ENCODE measurements at regions not wholly inside any gene's neighbourhood (a gene's known extent, or its start where the extent isn't known, plus 50 kb on each side); places are given as distances from the start of the nearest gene placed in this dataset.

- DNase-seq = no peak
Observed at GRCh38 chr4:185894481-185894880, 82.5 kb upstream of the SORBS2 start.

DNA sequence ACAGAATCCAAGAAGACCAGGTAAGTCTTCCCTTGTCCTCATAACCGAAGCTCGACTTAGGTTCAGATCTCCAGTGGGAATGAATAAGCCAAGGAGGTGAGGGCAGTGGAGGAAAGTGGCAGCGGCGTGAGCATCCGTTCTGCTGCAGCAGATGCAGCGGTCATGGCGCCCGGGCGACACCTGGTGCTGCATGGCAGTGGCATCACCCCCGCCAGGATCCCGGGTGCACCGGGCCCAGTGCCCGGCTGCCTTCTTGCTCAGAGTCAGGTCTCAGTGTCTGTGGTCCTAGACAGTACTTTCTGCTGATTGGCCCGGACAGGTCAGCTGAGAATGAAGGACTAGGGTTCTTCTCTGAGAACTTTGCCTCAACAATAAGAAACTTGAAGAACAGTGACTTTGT lies 83.4 kb upstream of the SORBS2 start:
- DNase-seq = no peak

- no peak for DNase-seq
Observed at GRCh38 chr4:185895866-185896265, 83.9 kb upstream of the SORBS2 start.

GRCh38 chr4:185896817-185897488 lies 85.0 kb upstream of the SORBS2 start:
- no peak for DNase-seq

- no peak for DNase-seq
Observed at GRCh38 chr4:185898413-185898812, 86.4 kb upstream of the SORBS2 start.

- no peak for DNase-seq
Observed at GRCh38 chr4:185899833-185900232, 87.8 kb upstream of the SORBS2 start.

- no peak for DNase-seq
Observed at GRCh38 chr4:185902654-185903053, 90.7 kb upstream of the SORBS2 start.

DNA sequence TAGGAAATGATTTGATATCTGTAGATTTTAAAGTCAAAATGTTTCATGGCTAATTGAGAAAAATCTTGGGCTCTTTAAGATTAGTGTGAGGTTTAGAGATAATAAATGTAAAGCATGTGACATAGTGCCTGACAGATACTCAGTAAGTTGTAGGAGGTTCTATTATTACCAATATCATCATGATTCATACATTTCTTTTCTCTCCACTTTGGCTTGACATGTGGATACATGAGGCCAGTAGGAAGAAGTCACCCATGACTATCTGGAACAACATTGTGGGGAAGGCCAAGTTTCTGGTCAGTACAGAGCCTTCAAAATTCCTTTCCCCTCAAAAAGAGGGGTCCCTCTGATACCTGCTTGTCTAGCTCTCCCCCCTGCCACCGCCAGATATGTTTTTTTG lies 91.2 kb upstream of the SORBS2 start:
- no peak for DNase-seq

DNA sequence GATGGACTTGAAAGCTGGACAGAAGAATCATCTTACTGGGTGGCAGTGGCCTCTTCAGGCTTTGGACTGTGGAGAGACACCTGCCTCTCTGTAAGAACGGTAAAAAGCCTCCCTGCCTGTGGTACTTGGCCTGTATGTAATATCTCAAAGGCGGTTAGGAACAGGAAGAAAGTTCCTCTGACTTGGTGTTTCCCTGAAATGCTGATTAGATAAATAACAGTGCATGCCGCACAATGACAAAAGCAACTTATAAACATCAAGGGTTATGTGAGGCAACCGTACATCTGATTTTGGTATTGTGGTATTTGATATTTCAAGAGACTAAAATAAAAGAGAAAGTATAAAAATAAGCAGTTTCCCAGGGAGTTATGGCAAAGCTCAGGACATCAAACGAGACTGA lies 92.4 kb upstream of the SORBS2 start:
- DNase-seq = no peak

GRCh38 chr4:185909972-185910371 lies 98.0 kb upstream of the SORBS2 start:
- no peak for DNase-seq

DNA sequence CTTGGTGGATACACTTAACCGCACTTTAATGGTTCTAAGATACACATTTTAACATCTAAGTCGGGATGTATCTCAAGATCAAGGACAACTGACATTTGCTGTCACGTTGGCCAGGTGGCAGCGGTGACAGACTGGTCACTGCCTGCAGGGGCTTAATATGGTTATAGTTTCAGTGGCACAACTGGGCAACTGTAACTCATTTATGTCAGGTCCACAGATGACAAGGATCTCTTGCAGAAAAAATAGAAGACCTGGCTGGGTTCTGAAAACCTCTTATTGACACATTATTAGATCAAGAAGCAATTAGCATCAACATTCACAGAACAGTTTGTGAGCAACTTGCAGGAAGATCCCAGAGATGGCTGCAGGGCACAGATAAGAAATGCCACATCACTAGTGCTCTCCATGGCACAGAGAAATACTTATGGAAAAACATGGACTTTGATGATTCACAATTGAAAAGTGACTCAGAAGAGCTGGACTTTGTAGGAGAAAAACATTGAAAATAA lies 99.6 kb upstream of the SORBS2 start:
- no peak for DNase-seq

DNA sequence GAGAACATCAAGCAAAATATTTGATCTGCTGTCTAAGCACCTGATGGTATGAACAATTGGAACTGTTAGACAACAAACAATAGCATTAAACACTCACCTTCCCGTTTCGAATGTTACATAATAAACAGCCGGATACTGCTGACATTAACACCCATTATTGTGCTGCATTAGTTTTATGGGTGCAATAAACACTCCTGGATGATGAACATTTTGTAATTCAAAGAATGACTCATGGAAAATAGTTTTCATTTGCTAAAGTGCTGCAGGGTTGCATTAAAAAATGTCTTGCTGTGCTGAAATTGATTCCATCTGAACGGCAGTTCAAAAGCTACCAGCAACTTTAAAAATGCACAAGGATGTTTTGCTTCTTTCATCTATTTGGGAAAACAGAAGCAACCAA lies 100.8 kb upstream of the SORBS2 start:
- DNase-seq = no peak

DNA sequence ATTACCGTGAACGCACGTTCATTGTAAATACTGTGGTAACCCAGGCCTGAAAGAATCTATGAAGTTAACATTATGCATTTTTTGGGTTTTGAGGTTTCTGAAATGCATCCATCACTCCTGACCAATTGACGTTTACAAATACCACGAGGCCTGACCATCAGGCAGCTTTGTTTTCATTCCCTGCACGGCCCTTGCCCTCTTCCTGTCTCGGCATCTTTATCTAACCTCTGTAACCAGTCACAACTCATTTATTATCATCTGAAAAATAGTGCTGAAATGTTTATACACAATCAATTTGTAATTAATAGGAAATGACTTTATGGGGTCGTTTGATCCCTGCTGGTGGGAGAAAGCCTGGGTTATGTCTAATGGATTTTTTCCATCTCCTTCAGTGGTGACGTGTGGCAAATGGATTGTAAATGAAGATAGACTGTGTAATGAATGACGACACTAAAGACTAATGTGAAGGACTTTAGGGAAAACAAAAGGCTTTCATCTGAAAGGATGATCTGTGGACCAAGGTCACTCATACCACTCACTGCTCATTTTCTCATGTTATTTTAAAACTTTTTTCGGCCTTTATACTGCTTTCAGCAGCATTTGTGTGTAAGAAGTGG lies 102.7 kb upstream of the SORBS2 start:
- DNase-seq = no peak

- DNase-seq = no peak
Observed at GRCh38 chr4:185915271-185915670, 103.3 kb upstream of the SORBS2 start.

DNA sequence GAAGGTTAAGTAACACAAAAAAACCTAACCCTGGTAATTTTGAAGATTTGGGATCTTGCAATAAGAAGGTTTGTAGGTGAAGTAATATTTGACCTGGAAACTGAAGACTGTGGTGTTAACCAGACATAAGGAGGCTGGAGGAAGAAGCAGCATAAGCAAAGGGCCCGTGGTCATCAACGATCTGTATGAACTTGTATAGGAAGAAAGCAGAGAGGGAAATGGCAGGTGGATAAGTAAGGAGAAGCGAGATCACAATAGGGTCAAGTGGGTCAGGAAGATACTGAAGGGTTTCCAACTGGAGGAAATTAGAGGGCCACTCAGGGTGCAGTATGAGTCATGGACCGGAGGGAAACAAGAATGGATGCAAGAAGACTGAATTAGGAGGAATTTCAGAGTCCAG lies 103.8 kb upstream of the SORBS2 start:
- DNase-seq = no peak

DNA sequence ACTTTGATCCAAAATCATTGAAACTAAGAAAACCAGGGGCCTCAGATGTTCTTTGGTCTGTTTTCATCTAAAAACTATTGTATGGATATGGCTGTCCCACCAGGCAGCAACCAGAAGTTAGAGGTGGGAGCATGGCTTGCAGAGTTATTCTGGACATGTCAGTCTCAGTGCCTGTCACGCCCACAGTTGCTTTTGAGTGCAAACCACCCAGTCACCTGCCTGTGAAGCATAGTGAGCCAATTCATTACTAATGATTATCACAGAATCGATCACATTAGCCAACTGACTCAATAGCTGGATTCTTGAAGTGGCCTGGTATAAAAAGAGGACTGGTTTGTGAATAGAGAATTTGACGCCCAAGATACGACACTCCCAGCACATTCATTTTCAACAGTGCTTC lies 104.2 kb upstream of the SORBS2 start:
- DNase-seq = no peak

- DNase-seq = no peak
Observed at GRCh38 chr4:185916683-185917082, 104.7 kb upstream of the SORBS2 start.

DNA sequence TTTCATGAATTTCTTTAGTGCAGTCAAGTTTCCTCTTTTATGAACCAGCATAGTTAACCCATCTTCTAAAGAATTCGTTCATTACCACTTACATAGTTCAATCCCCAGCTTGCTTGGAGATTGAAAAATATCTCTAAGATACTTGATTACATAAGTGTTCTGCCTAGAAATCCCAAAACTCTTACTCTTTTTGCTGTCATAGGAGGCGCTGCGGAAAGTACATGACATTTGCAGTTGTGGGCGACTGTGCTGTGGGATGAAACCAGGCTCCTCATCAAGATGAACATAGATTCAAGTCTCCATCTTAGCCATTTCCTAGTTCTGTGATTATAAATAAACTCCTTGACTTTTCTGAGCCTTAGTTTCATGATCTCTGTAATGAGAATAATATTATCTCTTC lies 107.1 kb upstream of the SORBS2 start:
- no peak for DNase-seq

DNA sequence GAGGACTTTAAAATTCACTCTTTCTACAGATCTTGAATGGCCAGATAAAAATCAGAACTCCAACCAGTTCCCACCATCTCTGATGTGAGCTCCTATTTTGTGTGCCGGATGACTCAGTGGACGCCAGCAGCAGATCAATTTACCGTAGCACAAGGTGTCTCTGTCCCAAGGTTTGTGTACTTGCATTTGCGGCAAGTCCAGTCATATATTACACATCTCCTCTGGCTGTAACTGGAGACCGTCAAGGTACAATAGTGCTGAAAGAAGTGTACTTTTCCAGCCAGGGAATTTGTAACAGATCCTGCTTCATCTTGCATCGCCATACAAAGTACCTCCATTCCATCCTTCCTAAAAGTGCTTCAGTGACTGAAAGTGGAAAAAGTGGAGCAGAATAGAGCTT lies 108.2 kb upstream of the SORBS2 start:
- DNase-seq = no peak

GRCh38 chr4:185920691-185921260 lies 108.8 kb upstream of the SORBS2 start:
- DNase-seq = no peak

DNA sequence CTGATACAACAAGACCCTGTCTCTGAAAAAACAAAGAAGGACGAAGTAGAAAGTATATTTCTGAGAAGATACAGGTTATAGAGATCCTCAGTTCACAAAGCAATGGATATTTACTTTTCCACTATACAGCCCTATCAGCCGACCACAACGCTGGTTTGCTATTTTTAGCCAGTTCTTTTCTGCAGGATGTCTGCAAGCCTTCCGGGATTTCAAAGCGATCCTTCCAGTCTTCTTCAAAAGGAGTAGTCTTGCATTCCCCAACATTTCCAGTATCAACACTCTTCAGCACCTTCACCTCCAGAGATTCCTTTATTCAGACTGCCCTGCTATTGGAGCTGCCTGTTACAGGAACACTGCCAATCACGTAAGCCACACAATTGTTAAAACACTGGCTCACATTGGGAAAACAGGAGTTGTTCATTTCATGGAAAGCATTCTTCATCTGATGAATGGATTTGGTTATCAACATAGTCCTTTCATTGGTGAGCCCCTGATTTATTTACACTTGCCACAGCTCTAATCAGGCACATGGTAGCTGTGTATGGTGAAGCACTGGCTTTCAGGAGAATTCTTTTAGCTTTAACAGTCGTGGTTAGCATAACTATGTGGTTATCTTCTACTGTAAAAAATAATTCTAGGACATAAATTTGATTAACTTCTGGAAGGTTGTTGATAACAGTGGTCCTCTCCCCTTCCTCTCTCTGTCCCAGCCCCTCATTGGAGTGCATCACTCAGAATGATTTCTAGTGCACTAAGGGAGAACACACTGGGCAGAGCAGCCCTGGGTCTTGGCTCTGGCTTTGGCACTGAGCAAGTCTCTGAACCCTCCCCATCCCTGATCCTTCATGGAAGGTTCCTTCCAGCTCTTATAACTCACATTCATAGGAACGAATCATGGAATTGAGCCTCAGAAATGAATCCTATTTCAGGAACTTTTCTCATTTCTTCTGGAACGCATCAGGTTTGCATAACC lies 109.9 kb upstream of the SORBS2 start:
- no peak for DNase-seq

DNA sequence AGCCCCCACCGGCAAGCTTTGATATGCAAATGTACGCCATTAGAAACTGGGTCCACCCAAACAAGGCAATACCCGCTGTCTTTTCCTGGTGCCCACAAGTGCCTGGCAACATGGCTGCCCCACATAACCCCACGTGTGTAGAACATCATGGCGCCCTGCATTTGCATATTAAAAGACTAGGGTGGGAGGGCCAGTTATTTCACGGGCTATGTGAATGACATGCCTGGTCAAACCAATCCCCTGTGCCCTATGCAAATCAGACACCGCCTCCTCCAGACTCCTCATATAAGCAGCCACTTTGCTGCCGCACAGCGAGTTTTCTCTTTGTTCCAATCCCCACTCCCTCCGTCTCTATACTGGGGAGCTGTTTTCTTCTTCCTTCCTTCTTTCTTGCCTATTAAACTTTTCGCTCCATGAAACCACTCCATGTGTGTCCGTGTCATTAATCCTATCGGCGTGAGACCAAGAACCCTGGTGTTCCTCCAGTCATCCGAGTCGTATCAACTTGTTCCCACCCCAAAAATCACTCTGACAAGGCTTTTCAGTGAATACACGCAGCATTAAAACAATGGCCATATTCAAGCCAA lies 112.6 kb upstream of the SORBS2 start:
- DNase-seq = no peak

DNA sequence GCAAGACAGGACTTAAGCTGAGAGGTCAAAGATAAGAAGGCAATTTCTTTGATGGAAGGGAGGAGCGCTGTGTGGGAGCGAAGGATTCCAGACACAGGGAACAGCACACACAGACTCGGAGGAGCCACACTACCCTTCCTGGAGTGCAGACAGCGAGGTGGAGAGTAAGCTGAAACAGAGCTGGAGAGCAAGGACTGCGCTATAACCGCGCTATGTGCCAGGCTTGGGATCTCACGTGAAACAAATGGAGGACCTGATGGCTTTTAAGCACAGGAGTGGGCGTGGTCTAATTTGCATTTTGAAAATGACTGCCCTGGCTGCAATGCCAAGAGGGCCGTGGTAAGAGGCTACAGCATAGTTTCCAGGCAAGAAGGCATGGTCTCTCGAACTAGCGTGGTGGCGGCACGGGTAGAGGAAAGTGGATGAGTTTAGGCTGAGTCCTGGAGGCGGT lies 113.9 kb upstream of the SORBS2 start:
- DNase-seq = no peak
